K562 (cell line): ENCODE measurements at regions not wholly inside any gene's neighbourhood (a gene's known extent, or its start where the extent isn't known, plus 50 kb on each side); places are given as distances from the start of the nearest gene placed in this dataset.

Experiments used
- ATAC-seq: fragments of 200-7000 bp; cut with Tn5 transposase; 3 replicates; pipeline ENCODE4 v1.9.1; 2020; ENCODE audit warnings: moderate library complexity
- BruUV-seq: library from RNA; stranded (reverse); fragments of 400-500 nt; replicated peaks from 2 replicates; lab custom pipeline; 2021; lab: Mats Ljungman, UMichigan
- CTCF ChIA-PET: fragments of 300-600 bp; formaldehyde crosslinking; extraction: SDS; loops from one replicate; lab custom pipeline; 2021; ENCODE audit warnings: low intra/inter-chr PET ratio; lab: Yijun Ruan, JAX
- POLR2A ChIA-PET: fragments of 300-600, 350-650 bp; sonication (Branson Sonifier 250); formaldehyde crosslinking; extraction: SDS; loops from one replicate; lab custom pipeline; 2021; ENCODE audit warnings: antibody characterized with exemption, inconsistent platforms; lab: Yijun Ruan, JAX
- DNase-seq, 4 experiments: peaks; one replicate each; pipeline versions ENCODE4 v3.0.0 to v3.0.0-alpha.2; 2011 to 2018; ENCODE audit warnings: low spot score in 3 of 4, mixed read lengths in 3 of 4; ENCODE audit errors: extremely low read depth in 1 of 4
- FAIRE-seq: peaks from 2 replicates; lab custom pipeline; 2011; peaks lifted over from hg19 to GRCh38; lab: Jason Lieb, UNC
- H2AFZ ChIP-seq: 2 replicates; pipeline ENCODE4 v1.6.0; 2011; ENCODE audit warnings: low read depth, low read length, control low read depth, inconsistent platforms
- H3K27ac ChIP-seq: fragments of 200-600 bp; 3 replicates; pipeline ENCODE4 v1.8.0; 2011; ENCODE audit warnings: low read depth, mild to moderate bottlenecking, control low read depth, inconsistent platforms, low read length, moderate library complexity, mixed read lengths; ENCODE audit errors: extremely low read depth
- H3K27me3 ChIP-seq, 2 experiments: fragments of 300-600 bp in 1 of 2; 2 replicates in 1 of 2; 3 replicates in 1 of 2; pipeline versions ENCODE4 v1.6.0 to v1.8.0; 2011; ENCODE audit warnings: inconsistent platforms in 2 of 2, low read length in 2 of 2, mild to moderate bottlenecking in 1 of 2, mixed read lengths in 1 of 2, moderate library complexity in 1 of 2; ENCODE audit not compliant: control insufficient read depth in 2 of 2, insufficient read depth in 2 of 2
- H3K36me3 ChIP-seq: fragments of 300-600 bp; 3 replicates; pipeline ENCODE4 v1.8.0; 2011; ENCODE audit warnings: mild to moderate bottlenecking, low read length, inconsistent platforms; ENCODE audit not compliant: control insufficient read depth, insufficient read depth
- H3K4me1 ChIP-seq, 2 experiments: fragments of 200-600 bp in 1 of 2; replicated peaks in 1 of 2; 2 replicates in 1 of 2; 3 replicates in 1 of 2; pipeline versions ENCODE4 v1.5.1 to v1.8.0; 2011; ENCODE audit warnings: inconsistent platforms in 2 of 2, low read length in 2 of 2, mild to moderate bottlenecking in 1 of 2, mixed read lengths in 1 of 2, moderate library complexity in 1 of 2; ENCODE audit not compliant: control insufficient read depth in 2 of 2, insufficient read depth in 2 of 2
- H3K4me2 ChIP-seq: 2 replicates; pipeline ENCODE4 v1.6.1; 2011; ENCODE audit warnings: low read length, control low read depth, inconsistent platforms, mixed read lengths; ENCODE audit not compliant: insufficient read depth
- H3K4me3 ChIP-seq: fragments of 200-600 bp; sonication (generic), shearing (Covaris generic); 2 replicates; pipeline ENCODE4 v1.5.1; 2016; ENCODE audit warnings: control low read depth, inconsistent platforms
- H3K79me2 ChIP-seq: fragments of 200-600 bp; 3 replicates; pipeline ENCODE4 v1.8.0; 2011; ENCODE audit warnings: low read length, inconsistent platforms; ENCODE audit not compliant: control insufficient read depth, insufficient read depth
- H3K9ac ChIP-seq, 2 experiments: 2 replicates each; pipeline versions ENCODE4 v1.6.0 to v1.6.1; 2011; ENCODE audit warnings: low read depth in 2 of 2, low read length in 2 of 2, control low read depth in 1 of 2, inconsistent platforms in 1 of 2, mild to moderate bottlenecking in 1 of 2, mixed read lengths in 1 of 2; ENCODE audit not compliant: insufficient read depth in 1 of 2
- H3K9me1 ChIP-seq: one replicate; pipeline ENCODE4 v1.6.0; 2011; ENCODE audit warnings: inconsistent platforms, mild to moderate bottlenecking, low read length, moderate library complexity; ENCODE audit not compliant: control insufficient read depth, insufficient read depth
- H3K9me3 ChIP-seq: replicated peaks from 2 replicates; pipeline ENCODE4 v1.5.1; 2011; ENCODE audit warnings: low read depth, low read length, inconsistent platforms; ENCODE audit not compliant: control insufficient read depth, insufficient read depth
- H4K20me1 ChIP-seq: replicated peaks from 2 replicates; pipeline ENCODE4 v1.6.1; 2011; ENCODE audit warnings: low read length, inconsistent platforms, mixed read lengths; ENCODE audit not compliant: control insufficient read depth, insufficient read depth
- ATF1 ChIP-seq, 2 experiments: fragments of 450-650 bp in 1 of 2; IDR thresholded peaks; 2 replicates each; pipeline ENCODE4 v1.6.1; 2016; ENCODE audit warnings: missing compliant biosample characterization in 1 of 2, missing genetic modification characterization in 1 of 2
- BDP1 ChIP-seq: IDR thresholded peaks from 3 replicates; pipeline ENCODE4 v1.6.1; 2011; ENCODE audit not compliant: insufficient read length, insufficient read depth
- CBFB ChIP-seq: sonication (generic); formaldehyde crosslinking; IDR thresholded peaks from 2 replicates; pipeline ENCODE4 v1.4.0; 2020; ENCODE audit warnings: mild to moderate bottlenecking, missing genetic modification reagents
- EP300 ChIP-seq: IDR thresholded peaks from 2 replicates; pipeline ENCODE4 v1.6.1; 2012; ENCODE audit warnings: low read length, improper control_type of control experiment
- HDAC2 ChIP-seq: fragments of 450-650 bp; IDR thresholded peaks from 2 replicates; pipeline ENCODE4 v1.6.1; 2016; ENCODE audit warnings: mild to moderate bottlenecking
- MAFG ChIP-seq: fragments of 450-650 bp; conservative IDR thresholded peaks from 2 replicates; pipeline ENCODE4 v1.6.1; 2016; ENCODE audit warnings: missing genetic modification characterization, missing compliant biosample characterization
- MTA2 ChIP-seq: fragments of 450-650 bp; IDR thresholded peaks from 2 replicates; pipeline ENCODE4 v1.6.1; 2016; ENCODE audit warnings: low read depth
- PPARD ChIP-seq: fragments of 250-450 bp; sonication (Bioruptor Pico); IDR thresholded peaks from 2 replicates; pipeline ENCODE4 v1.8.0; 2022; ENCODE audit warnings: inconsistent platforms, mild to moderate bottlenecking, moderate library complexity
- SIRT6 ChIP-seq: IDR thresholded peaks from one replicate; pipeline ENCODE4 v1.6.1; 2012; ENCODE audit warnings: low read depth, mild to moderate bottlenecking, control low read depth, inconsistent platforms, low read length, moderate library complexity
- TAF7 ChIP-seq: fragments of 450-650 bp; IDR thresholded peaks from 2 replicates; pipeline ENCODE4 v1.6.1; 2016; ENCODE audit warnings: missing genetic modification characterization, missing compliant biosample characterization
- TSC22D4 ChIP-seq: fragments of 450-650 bp; IDR thresholded peaks from 2 replicates; pipeline ENCODE4 v1.6.1; 2016; ENCODE audit warnings: missing genetic modification characterization, missing biosample characterization, control low read depth
- ZNF212 ChIP-seq: fragments of 450-650 bp; formaldehyde crosslinking; IDR thresholded peaks from 2 replicates; pipeline ENCODE4 v1.4.0; 2020; ENCODE audit warnings: mild to moderate bottlenecking
- ZNF695 ChIP-seq: fragments of 450-650 bp; formaldehyde crosslinking; IDR thresholded peaks from 2 replicates; pipeline ENCODE4 v1.4.0; 2020; ENCODE audit warnings: mild to moderate bottlenecking, moderate library complexity
- ZNF75A ChIP-seq: fragments of 450-650 bp; formaldehyde crosslinking; IDR thresholded peaks from 2 replicates; pipeline ENCODE4 v1.4.0; 2020; ENCODE audit warnings: mild to moderate bottlenecking
- WGBS: fragments of 100-300 bp; shearing (Covaris generic); methylation state at CpG from one replicate; pipeline ENCODE4 v1.1.6; 2016; ENCODE audit warnings: low coverage, mixed read lengths; ENCODE audit not compliant: insufficient coverage; ENCODE audit errors: missing lambda C conversion rate; 5-methylcytosine and 5-hydroxymethylcytosine counted together
- in situ Hi-C: fragments of 300-500 bp; cut with MboI; formaldehyde crosslinking; loops from 4 replicates; pipeline ENCODE4 v1.15.0; 2018; ENCODE audit warnings: inconsistent platforms, mixed read lengths
- intact Hi-C: fragments of 100-400 bp; cut with micrococcal nuclease; formaldehyde crosslinking; loops from 2 replicates; pipeline ENCODE4 v1.14.2; 2022
- TF ChIP-seq, protein P1 (sequence below): fragments of 200-800 bp; sonication (Bioruptor generic); IDR thresholded peaks from 2 replicates; pipeline ENCODE4 v1.6.1; 2017; ENCODE audit warnings: missing genetic modification characterization, missing compliant biosample characterization
- TF ChIP-seq, protein P2 (sequence below): sonication (generic); formaldehyde crosslinking; IDR thresholded peaks from 2 replicates; pipeline ENCODE4 v1.8.1; 2023; ENCODE audit warnings: mild to moderate bottlenecking, missing genetic modification reagents

DNA sequence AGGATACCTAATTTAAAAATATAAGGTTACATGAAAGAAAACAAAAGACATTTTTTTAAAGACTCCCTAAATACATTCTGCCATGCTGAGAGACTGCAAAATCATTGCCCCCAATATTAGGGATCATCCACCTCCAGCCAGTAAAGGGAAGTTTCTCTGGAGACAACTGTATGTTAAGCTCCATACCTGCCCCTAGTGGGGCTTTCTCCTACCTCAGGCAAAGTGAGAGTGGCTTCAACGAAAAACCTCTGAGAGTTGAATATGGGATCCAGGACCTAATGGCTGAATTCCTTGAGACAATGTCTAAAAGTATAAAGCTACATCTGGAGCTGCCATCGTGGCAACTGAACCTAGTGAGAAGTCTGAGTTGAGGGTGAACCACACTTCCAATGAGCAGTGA lies 248.1 kb upstream of the FIGN start:
- Histone ChIP-seq H3K4me2 (no peak overlapping the region), H3K9me1 (no peaks in the 10 kb centered on the region), H3K79me2 (no peaks in the 10 kb centered on the region), H3K36me3 (no peaks in the 10 kb centered on the region), H3K4me1 (no peaks in the 10 kb centered on the region), H3K9me3 (peaks cover 2% of the 10 kb centered on the region), H3K27ac (no peak overlapping the region), H2AFZ (no peak overlapping the region), H3K9ac (no peak overlapping the region), H3K27me3 (no peaks in the 10 kb centered on the region), H3K4me3 (no peak overlapping the region)
- intact Hi-C loops (no loop called here), in situ Hi-C loops (no loop called here)
- DNase-seq (no peak), ATAC-seq (no peak), FAIRE-seq (no peak)
- ChIA-PET POLR2A (no interaction called here), CTCF (no interaction called here)
- 8% methylated on average over 2 of the region's 2 CpGs for WGBS
- BruUV-seq, result no TSS peak
- no peak for TF ChIP-seq ZNF75A (CRISPR knock-in tag)
- TF ChIP-seq HDAC2, result no peak
- TF ChIP-seq BDP1, result no peak
- TF ChIP-seq EP300, result no peak
- TF ChIP-seq ATF1 (CRISPR knock-in tag; IDR thresholded peaks at IDR 0.05), result no peak
- TF ChIP-seq ATF1 (tag; IDR thresholded peaks at IDR 0.05), result no peak
- TF ChIP-seq CBFB (CRISPR knock-in tag), result no peak
- no peak for TF ChIP-seq SIRT6
- TF ChIP-seq TSC22D4 (tag), result no peak
- TF ChIP-seq MTA2, result no peak
- no peak for TF ChIP-seq ZNF212 (CRISPR knock-in tag)
- TF ChIP-seq, protein P1, sequence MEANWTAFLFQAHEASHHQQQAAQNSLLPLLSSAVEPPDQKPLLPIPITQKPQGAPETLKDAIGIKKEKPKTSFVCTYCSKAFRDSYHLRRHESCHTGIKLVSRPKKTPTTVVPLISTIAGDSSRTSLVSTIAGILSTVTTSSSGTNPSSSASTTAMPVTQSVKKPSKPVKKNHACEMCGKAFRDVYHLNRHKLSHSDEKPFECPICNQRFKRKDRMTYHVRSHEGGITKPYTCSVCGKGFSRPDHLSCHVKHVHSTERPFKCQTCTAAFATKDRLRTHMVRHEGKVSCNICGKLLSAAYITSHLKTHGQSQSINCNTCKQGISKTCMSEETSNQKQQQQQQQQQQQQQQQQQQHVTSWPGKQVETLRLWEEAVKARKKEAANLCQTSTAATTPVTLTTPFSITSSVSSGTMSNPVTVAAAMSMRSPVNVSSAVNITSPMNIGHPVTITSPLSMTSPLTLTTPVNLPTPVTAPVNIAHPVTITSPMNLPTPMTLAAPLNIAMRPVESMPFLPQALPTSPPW (CRISPR knock-in tag), result no peak
- TF ChIP-seq, protein P2, sequence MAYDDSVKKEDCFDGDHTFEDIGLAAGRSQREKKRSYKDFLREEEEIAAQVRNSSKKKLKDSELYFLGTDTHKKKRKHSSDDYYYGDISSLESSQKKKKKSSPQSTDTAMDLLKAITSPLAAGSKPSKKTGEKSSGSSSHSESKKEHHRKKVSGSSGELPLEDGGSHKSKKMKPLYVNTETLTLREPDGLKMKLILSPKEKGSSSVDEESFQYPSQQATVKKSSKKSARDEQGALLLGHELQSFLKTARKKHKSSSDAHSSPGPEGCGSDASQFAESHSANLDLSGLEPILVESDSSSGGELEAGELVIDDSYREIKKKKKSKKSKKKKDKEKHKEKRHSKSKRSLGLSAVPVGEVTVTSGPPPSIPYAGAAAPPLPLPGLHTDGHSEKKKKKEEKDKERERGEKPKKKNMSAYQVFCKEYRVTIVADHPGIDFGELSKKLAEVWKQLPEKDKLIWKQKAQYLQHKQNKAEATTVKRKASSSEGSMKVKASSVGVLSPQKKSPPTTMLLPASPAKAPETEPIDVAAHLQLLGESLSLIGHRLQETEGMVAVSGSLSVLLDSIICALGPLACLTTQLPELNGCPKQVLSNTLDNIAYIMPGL, result no peak
- TF ChIP-seq PPARD, result no peak
- TF ChIP-seq MAFG (tag), result no peak
- no peak for TF ChIP-seq TAF7
- no peak for TF ChIP-seq ZNF695
- TF ChIP-seq, all 486 proteins: peak for 0
- H4K20me1 ChIP-seq, result no peaks in the 10 kb centered on the region
